Prostate gland (tissue), 2 donors: ENCODE measurements at regions not wholly inside any gene's neighbourhood (a gene's known extent, or its start where the extent isn't known, plus 50 kb on each side); places are given as distances from the start of the nearest gene placed in this dataset.

ENCODE experiments used
- POLR2A ChIP-seq: fragments of 450-650 bp; IDR thresholded peaks from one replicate; pipeline ENCODE4 v1.6.1; 2016; ENCODE audit warnings: antibody characterized with exemption, mild to moderate bottlenecking
- POLR2AphosphoS5 ChIP-seq: sonication (generic); formaldehyde crosslinking; IDR thresholded peaks from one replicate; pipeline ENCODE4 v1.6.1; 2017; ENCODE audit warnings: antibody characterized with exemption
- TF ChIP-seq, protein P1 (sequence below), 4 experiments: fragments of 200-600 bp in 2 of 4; fragments of 450-650 bp in 2 of 4; sonication (generic) in 2 of 4; IDR thresholded peaks; 1 replicate in 3 of 4; 2 replicates in 1 of 4; pipeline ENCODE4 v1.5.1; 2016 to 2019; ENCODE audit warnings: antibody characterized with exemption in 4 of 4, mild to moderate bottlenecking in 2 of 4, moderate library complexity in 2 of 4

DNA sequence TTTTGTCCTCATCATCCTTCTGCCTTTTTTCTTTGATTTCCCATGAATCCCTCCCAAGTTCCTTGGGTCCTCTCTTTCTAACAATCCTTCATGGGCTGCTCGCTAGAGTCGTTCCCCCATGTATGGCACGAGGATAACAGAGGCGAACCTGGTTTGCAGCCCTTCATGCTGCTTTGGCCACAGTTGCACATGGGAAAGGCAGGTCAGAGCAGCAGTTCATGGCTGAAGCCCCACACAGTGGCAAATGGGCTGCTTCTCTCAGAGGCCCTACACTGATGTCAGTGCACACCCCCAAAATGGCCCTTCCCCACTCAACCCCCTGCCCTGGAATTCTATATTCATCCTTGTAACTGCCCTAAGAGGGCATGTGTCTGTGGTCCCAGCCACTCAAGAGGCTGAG lies 335.4 kb upstream of the IGF1R start:
- TF ChIP-seq, protein P1, sequence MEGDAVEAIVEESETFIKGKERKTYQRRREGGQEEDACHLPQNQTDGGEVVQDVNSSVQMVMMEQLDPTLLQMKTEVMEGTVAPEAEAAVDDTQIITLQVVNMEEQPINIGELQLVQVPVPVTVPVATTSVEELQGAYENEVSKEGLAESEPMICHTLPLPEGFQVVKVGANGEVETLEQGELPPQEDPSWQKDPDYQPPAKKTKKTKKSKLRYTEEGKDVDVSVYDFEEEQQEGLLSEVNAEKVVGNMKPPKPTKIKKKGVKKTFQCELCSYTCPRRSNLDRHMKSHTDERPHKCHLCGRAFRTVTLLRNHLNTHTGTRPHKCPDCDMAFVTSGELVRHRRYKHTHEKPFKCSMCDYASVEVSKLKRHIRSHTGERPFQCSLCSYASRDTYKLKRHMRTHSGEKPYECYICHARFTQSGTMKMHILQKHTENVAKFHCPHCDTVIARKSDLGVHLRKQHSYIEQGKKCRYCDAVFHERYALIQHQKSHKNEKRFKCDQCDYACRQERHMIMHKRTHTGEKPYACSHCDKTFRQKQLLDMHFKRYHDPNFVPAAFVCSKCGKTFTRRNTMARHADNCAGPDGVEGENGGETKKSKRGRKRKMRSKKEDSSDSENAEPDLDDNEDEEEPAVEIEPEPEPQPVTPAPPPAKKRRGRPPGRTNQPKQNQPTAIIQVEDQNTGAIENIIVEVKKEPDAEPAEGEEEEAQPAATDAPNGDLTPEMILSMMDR (IDR thresholded peaks at IDR 0.05) = no peak
- TF ChIP-seq POLR2A (no peak), POLR2AphosphoS5 (no peak)
